ENCODE measurements at regions not wholly inside any gene's neighbourhood (a gene's known extent, or its start where the extent isn't known, plus 50 kb on each side); places are given as distances from the start of the nearest gene placed in this dataset.

GRCh38 chr2:195406886-195407603, 250.0 kb upstream of the SLC39A10 start:
- RAD21 ChIA-PET (ENCODE audit: unreplicated experiment), result interaction anchor here (3.1 kb wide), 1 partner anchor 128 kb away, joined by 16 read pairs; no protein-coding TSS in a partner anchor
- Histone ChIP-seq H3K4me2 (ENCODE audit: control insufficient read depth, insufficient read depth) (no peak overlapping the region), H2AFZ (ENCODE audit: control insufficient read depth, low read depth, low read length) (no peak overlapping the region), H3K27me3 (replicated peaks in 1 of 2; ENCODE audit: control insufficient read depth in 2 of 2, insufficient read depth in 2 of 2, low read length in 1 of 2) (no peaks in the 10 kb centered on the region), H3K4me1 (ENCODE audit: control insufficient read depth, insufficient read depth, low read length) (no peaks in the 10 kb centered on the region), H4K20me1 (ENCODE audit: control insufficient read depth, insufficient read depth) (no peaks in the 10 kb centered on the region), H3K79me2 (ENCODE audit: control insufficient read depth, insufficient read depth, low read length) (no peaks in the 10 kb centered on the region), H3K9ac (ENCODE audit: control insufficient read depth, insufficient read depth, low read length) (no peak overlapping the region), H3K9me3 (replicated peaks; ENCODE audit: control insufficient read depth, insufficient read depth, low read length) (no peaks in the 10 kb centered on the region), H3K36me3 (ENCODE audit: control insufficient read depth in 2 of 2, insufficient read depth in 2 of 2, low read length in 1 of 2) (no peaks in the 10 kb centered on the region), H3K4me3 (no peak overlapping the region), H3K27ac (ENCODE audit: control insufficient read depth, insufficient read depth) (no peak overlapping the region)
- BruUV-seq (replicated peaks), result no TSS peak
- no peak for FAIRE-seq
- CTCF ChIA-PET, result no interaction called here
- ATAC-seq, result peak; percentile 41
- DNase-seq (ENCODE audit: low read depth, low spot score), result peak; percentile 16
- 50% methylated on average over 13 of the region's 13 CpGs for WGBS (ENCODE audit: insufficient coverage, insufficient replicate concordance, low lambda C conversion rate, missing lambda C conversion rate)
- intact Hi-C loops (cut with micrococcal nuclease; ENCODE audit: unreplicated experiment) (loop anchor here (5.0 kb wide), 1 partner anchor 660 kb away; the partner anchor contains the start of gene DNAH7), in situ Hi-C loops (cut with MboI) (no loop called here)
- SMC1A ChIA-PET (ENCODE audit: uncharacterized antibody, unreplicated experiment), result interaction anchor here (0.6 to 2.8 kb wide), 6 partner anchors 14 to 826 kb away, joined by 3 to 8 read pairs (median 3); no protein-coding TSS in a partner anchor
- POLR2A ChIA-PET, result interaction anchor here (0.5 to 1.2 kb wide), 4 partner anchors 9 to 130 kb away, joined by 3 read pairs; no protein-coding TSS in a partner anchor
- TF ChIP-seq BCL3 (IDR thresholded peaks at IDR 0.05; ENCODE audit: borderline replicate concordance, insufficient read depth, low read depth, low read length, poor library complexity, severe bottlenecking) (no peak), E4F1 (IDR thresholded peaks at IDR 0.05; ENCODE audit: borderline replicate concordance, partially characterized antibody) (no peak), NR2C1 (IDR thresholded peaks at IDR 0.05) (no peak), ESRRA (IDR thresholded peaks at IDR 0.05; ENCODE audit: low read length) (no peak), STAT1 (conservative IDR thresholded peaks at IDR 0.05) (no peak), BACH1 (IDR thresholded peaks at IDR 0.05; ENCODE audit: borderline replicate concordance) (no peak), HCFC1 (IDR thresholded peaks at IDR 0.05; ENCODE audit: low read length) (no peak), CTCF (IDR thresholded peaks at IDR 0.05 in 2 of 3, conservative IDR thresholded peaks at IDR 0.05 in 1 of 3; ENCODE audit: control insufficient read depth in 2 of 3, extremely low read depth in 1 of 3, insufficient read depth in 1 of 3, low read depth in 3 of 3, low read length in 3 of 3) (no peak), EED (IDR thresholded peaks at IDR 0.05; ENCODE audit: low read depth) (no peak), MEF2A (IDR thresholded peaks at IDR 0.05; ENCODE audit: insufficient read depth, low read depth, low read length) (no peak), NR2F1 (conservative IDR thresholded peaks at IDR 0.05) (peak; percentile 57), YBX1 (IDR thresholded peaks at IDR 0.05) (no peak), ZNF24 (IDR thresholded peaks at IDR 0.05) (peak; percentile 51; the same call in 1 of the 2 replicates), KDM1A (IDR thresholded peaks at IDR 0.05; ENCODE audit: borderline replicate concordance) (no peak), NFYA (IDR thresholded peaks at IDR 0.05; ENCODE audit: borderline replicate concordance, low read depth, low read length) (no peak), SIN3A (IDR thresholded peaks at IDR 0.05; ENCODE audit: low read depth, low read length) (no peak), SMAD5 (IDR thresholded peaks at IDR 0.05; ENCODE audit: low read depth) (no peak), SREBF1 (IDR thresholded peaks at IDR 0.05; ENCODE audit: low read length) (no peak), POLR2A (IDR thresholded peaks at IDR 0.05; ENCODE audit: low read depth, low read length) (no peak)

Data from GM12878 (cell line).